ENCODE measurements at regions not wholly inside any gene's neighbourhood (a gene's known extent, or its start where the extent isn't known, plus 50 kb on each side); places are given as distances from the start of the nearest gene placed in this dataset.
"Not testable (repeated sequence)": the region's sequence is repeated elsewhere in the genome, so short reads cannot be mapped to it uniquely, and the experiment has no call there.

GRCh38 chr4:159547645-159548308, 444.9 kb downstream of the RAPGEF2 start:
- DNase-seq (ENCODE audit: low read depth), result peak; percentile 85

- DNase-seq (ENCODE audit: low read depth), result peak; percentile 87
Measured at GRCh38 chr4:159549098-159549518, 446.2 kb downstream of the RAPGEF2 start.

- peak; percentile 84 for DNase-seq (ENCODE audit: low read depth)
Measured at GRCh38 chr4:159551281-159551680, 448.4 kb downstream of the RAPGEF2 start.

GRCh38 chr4:159552979-159553768, 450.3 kb downstream of the RAPGEF2 start:
- DNase-seq (ENCODE audit: low read depth), result no peak

- no peak for DNase-seq (ENCODE audit: low read depth)
Measured at GRCh38 chr4:159555873-159556272, 453.0 kb downstream of the RAPGEF2 start.

GRCh38 chr4:159562366-159562765, 459.5 kb downstream of the RAPGEF2 start:
- DNase-seq (ENCODE audit: low read depth), result no peak

- no peak for DNase-seq (ENCODE audit: low read depth)
Measured at GRCh38 chr4:159563257-159563656, 460.4 kb downstream of the RAPGEF2 start.

- no peak for DNase-seq (ENCODE audit: low read depth)
Measured at GRCh38 chr4:159564615-159565014, 461.7 kb downstream of the RAPGEF2 start.

- no peak for DNase-seq (ENCODE audit: low read depth)
Measured at GRCh38 chr4:159566786-159567185, 463.9 kb downstream of the RAPGEF2 start.

GRCh38 chr4:159577241-159577640, 474.4 kb downstream of the RAPGEF2 start:
- DNase-seq (ENCODE audit: low read depth), result no peak

GRCh38 chr4:159582685-159583084, 479.8 kb downstream of the RAPGEF2 start:
- DNase-seq (ENCODE audit: low read depth), result no peak

GRCh38 chr4:159592898-159593556, 490.1 kb downstream of the RAPGEF2 start:
- no peak for DNase-seq (ENCODE audit: low read depth)

- DNase-seq (ENCODE audit: low read depth), result peak; percentile 19
Measured at GRCh38 chr4:159593681-159594080, 490.8 kb downstream of the RAPGEF2 start.

GRCh38 chr4:159594576-159594975, 491.7 kb downstream of the RAPGEF2 start:
- no peak for DNase-seq (ENCODE audit: low read depth)

GRCh38 chr4:159595101-159595500, 492.2 kb downstream of the RAPGEF2 start:
- not testable (repeated sequence) for DNase-seq (ENCODE audit: low read depth)

GRCh38 chr4:159598602-159599001, 495.7 kb downstream of the RAPGEF2 start:
- DNase-seq (ENCODE audit: low read depth), result peak; percentile 62

- DNase-seq (ENCODE audit: low read depth), result no peak
Measured at GRCh38 chr4:159600061-159600460, 497.2 kb downstream of the RAPGEF2 start.

GRCh38 chr4:159604781-159605180, 501.9 kb downstream of the RAPGEF2 start:
- DNase-seq (ENCODE audit: low read depth), result no peak

GRCh38 chr4:159606835-159607234, 504.0 kb downstream of the RAPGEF2 start:
- peak; percentile 59 for DNase-seq (ENCODE audit: low read depth)

- no peak for DNase-seq (ENCODE audit: low read depth)
Measured at GRCh38 chr4:159607809-159608208, 504.9 kb downstream of the RAPGEF2 start.

GRCh38 chr4:159608436-159608835, 505.6 kb downstream of the RAPGEF2 start:
- DNase-seq (ENCODE audit: low read depth), result peak; percentile 60

GRCh38 chr4:159632031-159632430, 529.2 kb downstream of the RAPGEF2 start:
- DNase-seq (ENCODE audit: low read depth), result no peak

All from LHCN-M2 (cell line).